Urothelium cell line (cell line): ENCODE measurements at regions not wholly inside any gene's neighbourhood (a gene's known extent, or its start where the extent isn't known, plus 50 kb on each side); places are given as distances from the start of the nearest gene placed in this dataset.
A peak's percentile ranks its signal among the peaks of the same experiment; 100 is the strongest.
"Not testable (repeated sequence)": the region's sequence is repeated elsewhere in the genome, so short reads cannot be mapped to it uniquely, and the experiment has no call there.

ENCODE experiments used
- DNase-seq: peaks from one replicate; pipeline ENCODE4 v3.0.0; 2011; ENCODE audit warnings: low spot score, mixed read lengths
- FAIRE-seq: peaks from 2 replicates; lab custom pipeline; 2011; peaks lifted over from hg19 to GRCh38; lab: Jason Lieb, UNC

GRCh38 chr17:71170070-71170469, 950.8 kb upstream of the SOX9 start:
- no peak for DNase-seq

GRCh38 chr17:71171270-71171669, 949.5 kb upstream of the SOX9 start:
- DNase-seq (no peak), FAIRE-seq (peak; percentile 40)

More at GRCh38 chr17:71170070-71170469, 950.8 kb upstream of the SOX9 start:
- FAIRE-seq = no peak

GRCh38 chr17:71173991-71174390, 946.8 kb upstream of the SOX9 start:
- no peak for DNase-seq
- peak; percentile 83 for FAIRE-seq

- FAIRE-seq (no peak), DNase-seq (no peak)
These were observed 944.5 kb upstream of the SOX9 start for GRCh38 chr17:71176331-71176730.

- DNase-seq = no peak
- no peak for FAIRE-seq
These were observed 943.8 kb upstream of the SOX9 start for GRCh38 chr17:71176928-71177443.

GRCh38 chr17:71180801-71181385, 939.9 kb upstream of the SOX9 start:
- DNase-seq (peak; percentile 35), FAIRE-seq (peak; percentile 91)

GRCh38 chr17:71183066-71183660, 937.7 kb upstream of the SOX9 start:
- DNase-seq = no peak
- FAIRE-seq = peak; percentile 17

- no peak for FAIRE-seq
These were observed 936.1 kb upstream of the SOX9 start for GRCh38 chr17:71184716-71185115.

GRCh38 chr17:71187145-71187878, 933.5 kb upstream of the SOX9 start:
- FAIRE-seq = peak; percentile 92
- no peak for DNase-seq

More at GRCh38 chr17:71184716-71185115, 936.1 kb upstream of the SOX9 start:
- DNase-seq = no peak

- DNase-seq (peak; percentile 70), FAIRE-seq (peak; percentile 87)
These were observed 931.9 kb upstream of the SOX9 start for GRCh38 chr17:71188811-71189492.

- FAIRE-seq (no peak), DNase-seq (no peak)
These were observed 931.4 kb upstream of the SOX9 start for GRCh38 chr17:71189493-71189831.

- DNase-seq (no peak), FAIRE-seq (no peak)
These were observed 928.7 kb upstream of the SOX9 start for GRCh38 chr17:71192039-71192555.

- FAIRE-seq = peak; percentile 55
- DNase-seq = no peak
These were observed 928.0 kb upstream of the SOX9 start for GRCh38 chr17:71192848-71193247.

GRCh38 chr17:71200597-71200996, 920.2 kb upstream of the SOX9 start:
- no peak for FAIRE-seq
- DNase-seq = no peak

- DNase-seq = no peak
- no peak for FAIRE-seq
These were observed 919.2 kb upstream of the SOX9 start for GRCh38 chr17:71201639-71202038.

GRCh38 chr17:71202449-71202848, 918.4 kb upstream of the SOX9 start:
- no peak for DNase-seq
- FAIRE-seq = no peak

GRCh38 chr17:71203953-71204352, 916.9 kb upstream of the SOX9 start:
- FAIRE-seq (no peak), DNase-seq (no peak)

GRCh38 chr17:71205951-71206350, 914.9 kb upstream of the SOX9 start:
- not testable (repeated sequence) for FAIRE-seq

GRCh38 chr17:71208111-71208704, 912.6 kb upstream of the SOX9 start:
- FAIRE-seq (peak; percentile 82), DNase-seq (peak; percentile 20)

More at GRCh38 chr17:71205951-71206350, 914.9 kb upstream of the SOX9 start:
- not testable (repeated sequence) for DNase-seq

GRCh38 chr17:71213936-71214335, 906.9 kb upstream of the SOX9 start:
- FAIRE-seq (no peak), DNase-seq (no peak)

- DNase-seq (no peak), FAIRE-seq (no peak)
These were observed 903.1 kb upstream of the SOX9 start for GRCh38 chr17:71217769-71218168.
